ENCODE measurements at regions not wholly inside any gene's neighbourhood (a gene's known extent, or its start where the extent isn't known, plus 50 kb on each side); places are given as distances from the start of the nearest gene placed in this dataset.

GRCh38 chr12:13794706-13795105, 186.7 kb downstream of the GRIN2B start:
- Histone ChIP-seq H3K27me3 (no peaks in the 10 kb centered on the region), H3K4me1 (no peaks in the 10 kb centered on the region), H3K4me3 (no peak overlapping the region), H3K9me3 (no peaks in the 10 kb centered on the region), H3K36me3 (no peaks in the 10 kb centered on the region), H3K27ac (no peak overlapping the region)
- intact Hi-C loops (cut with DNase I; ENCODE audit: low total_unique reads) = no loop called here
- no peak for DNase-seq (ENCODE audit: low spot score in 2 of 2)
- TF ChIP-seq CTCF (IDR thresholded peaks at IDR 0.05) (no peak), POLR2AphosphoS5 (IDR thresholded peaks at IDR 0.05) (no peak), POLR2A (IDR thresholded peaks at IDR 0.05) (no peak)

- intact Hi-C loops (cut with DNase I; ENCODE audit: low total_unique reads) = no loop called here
- Histone ChIP-seq H3K27ac (no peak overlapping the region), H3K4me3 (no peak overlapping the region), H3K4me1 (no peaks in the 10 kb centered on the region), H3K9me3 (no peaks in the 10 kb centered on the region), H3K36me3 (no peaks in the 10 kb centered on the region), H3K27me3 (no peaks in the 10 kb centered on the region)
- TF ChIP-seq POLR2AphosphoS5 (IDR thresholded peaks at IDR 0.05) (no peak), CTCF (IDR thresholded peaks at IDR 0.05) (no peak), POLR2A (IDR thresholded peaks at IDR 0.05) (no peak)
- no peak for DNase-seq (ENCODE audit: low spot score in 2 of 2)
These were observed 191.1 kb downstream of the GRIN2B start for GRCh38 chr12:13790317-13790716.

GRCh38 chr12:13788626-13789025, 192.8 kb downstream of the GRIN2B start:
- Histone ChIP-seq H3K27ac (no peak overlapping the region), H3K4me3 (no peak overlapping the region), H3K36me3 (no peaks in the 10 kb centered on the region), H3K4me1 (no peaks in the 10 kb centered on the region), H3K27me3 (no peaks in the 10 kb centered on the region), H3K9me3 (no peaks in the 10 kb centered on the region)
- no peak for DNase-seq (ENCODE audit: low spot score in 2 of 2)
- TF ChIP-seq POLR2AphosphoS5 (IDR thresholded peaks at IDR 0.05) (no peak), CTCF (IDR thresholded peaks at IDR 0.05) (no peak), POLR2A (IDR thresholded peaks at IDR 0.05) (no peak)
- intact Hi-C loops (cut with DNase I; ENCODE audit: low total_unique reads) = no loop called here

GRCh38 chr12:13786646-13787045, 194.8 kb downstream of the GRIN2B start:
- Histone ChIP-seq H3K27ac (no peak overlapping the region), H3K9me3 (no peaks in the 10 kb centered on the region), H3K36me3 (no peaks in the 10 kb centered on the region), H3K4me3 (no peak overlapping the region), H3K27me3 (no peaks in the 10 kb centered on the region), H3K4me1 (no peaks in the 10 kb centered on the region)
- TF ChIP-seq POLR2AphosphoS5 (IDR thresholded peaks at IDR 0.05) (no peak), CTCF (IDR thresholded peaks at IDR 0.05) (no peak), POLR2A (IDR thresholded peaks at IDR 0.05) (no peak)
- intact Hi-C loops (cut with DNase I; ENCODE audit: low total_unique reads) = no loop called here
- no peak for DNase-seq (ENCODE audit: low spot score in 2 of 2)

- intact Hi-C loops (cut with DNase I; ENCODE audit: low total_unique reads) = no loop called here
- no peaks in the 10 kb centered on the region for H3K9me3 ChIP-seq
- H3K4me1 ChIP-seq = no peaks in the 10 kb centered on the region
- H3K27ac ChIP-seq = no peak overlapping the region
- no peak overlapping the region for H3K4me3 ChIP-seq
- H3K36me3 ChIP-seq = no peaks in the 10 kb centered on the region
- DNase-seq (ENCODE audit: low spot score in 2 of 2) = no peak
- H3K27me3 ChIP-seq = no peaks in the 10 kb centered on the region
- TF ChIP-seq POLR2A (IDR thresholded peaks at IDR 0.05) (no peak), POLR2AphosphoS5 (IDR thresholded peaks at IDR 0.05) (no peak), CTCF (IDR thresholded peaks at IDR 0.05) (no peak)
These were observed 196.9 kb downstream of the GRIN2B start for GRCh38 chr12:13784504-13784903.

All from breast epithelium (tissue), 4 donors.